ENCODE measurements at regions not wholly inside any gene's neighbourhood (a gene's known extent, or its start where the extent isn't known, plus 50 kb on each side); places are given as distances from the start of the nearest gene placed in this dataset.

GRCh38 chr3:194983620-194984019 is 287.3 kb downstream of the XXYLT1 start:
- no peak overlapping the region for H3K27ac ChIP-seq
- no peak for TF ChIP-seq ZFX (IDR thresholded peaks at IDR 0.05)
- TF ChIP-seq, protein P1, sequence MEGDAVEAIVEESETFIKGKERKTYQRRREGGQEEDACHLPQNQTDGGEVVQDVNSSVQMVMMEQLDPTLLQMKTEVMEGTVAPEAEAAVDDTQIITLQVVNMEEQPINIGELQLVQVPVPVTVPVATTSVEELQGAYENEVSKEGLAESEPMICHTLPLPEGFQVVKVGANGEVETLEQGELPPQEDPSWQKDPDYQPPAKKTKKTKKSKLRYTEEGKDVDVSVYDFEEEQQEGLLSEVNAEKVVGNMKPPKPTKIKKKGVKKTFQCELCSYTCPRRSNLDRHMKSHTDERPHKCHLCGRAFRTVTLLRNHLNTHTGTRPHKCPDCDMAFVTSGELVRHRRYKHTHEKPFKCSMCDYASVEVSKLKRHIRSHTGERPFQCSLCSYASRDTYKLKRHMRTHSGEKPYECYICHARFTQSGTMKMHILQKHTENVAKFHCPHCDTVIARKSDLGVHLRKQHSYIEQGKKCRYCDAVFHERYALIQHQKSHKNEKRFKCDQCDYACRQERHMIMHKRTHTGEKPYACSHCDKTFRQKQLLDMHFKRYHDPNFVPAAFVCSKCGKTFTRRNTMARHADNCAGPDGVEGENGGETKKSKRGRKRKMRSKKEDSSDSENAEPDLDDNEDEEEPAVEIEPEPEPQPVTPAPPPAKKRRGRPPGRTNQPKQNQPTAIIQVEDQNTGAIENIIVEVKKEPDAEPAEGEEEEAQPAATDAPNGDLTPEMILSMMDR (conservative IDR thresholded peaks at IDR 0.05): no peak

- TF ChIP-seq ZFX (IDR thresholded peaks at IDR 0.05): no peak
- TF ChIP-seq, protein P1 (conservative IDR thresholded peaks at IDR 0.05): no peak
- H3K27ac ChIP-seq: peak overlapping the region; percentile 71; the same call in 1 of the 2 replicates
Measured at GRCh38 chr3:194984066-194984465, 286.9 kb downstream of the XXYLT1 start.

GRCh38 chr3:194984622-194985021 is 286.3 kb downstream of the XXYLT1 start:
- TF ChIP-seq, protein P1 (conservative IDR thresholded peaks at IDR 0.05): no peak
- TF ChIP-seq ZFX (IDR thresholded peaks at IDR 0.05): no peak
- peak overlapping the region; percentile 71 for H3K27ac ChIP-seq

GRCh38 chr3:194985031-194985578 is 285.9 kb downstream of the XXYLT1 start:
- TF ChIP-seq ZFX (IDR thresholded peaks at IDR 0.05): no peak
- TF ChIP-seq, protein P1 (conservative IDR thresholded peaks at IDR 0.05): peak; percentile 96
- H3K27ac ChIP-seq: peak overlapping the region; percentile 71

DNA sequence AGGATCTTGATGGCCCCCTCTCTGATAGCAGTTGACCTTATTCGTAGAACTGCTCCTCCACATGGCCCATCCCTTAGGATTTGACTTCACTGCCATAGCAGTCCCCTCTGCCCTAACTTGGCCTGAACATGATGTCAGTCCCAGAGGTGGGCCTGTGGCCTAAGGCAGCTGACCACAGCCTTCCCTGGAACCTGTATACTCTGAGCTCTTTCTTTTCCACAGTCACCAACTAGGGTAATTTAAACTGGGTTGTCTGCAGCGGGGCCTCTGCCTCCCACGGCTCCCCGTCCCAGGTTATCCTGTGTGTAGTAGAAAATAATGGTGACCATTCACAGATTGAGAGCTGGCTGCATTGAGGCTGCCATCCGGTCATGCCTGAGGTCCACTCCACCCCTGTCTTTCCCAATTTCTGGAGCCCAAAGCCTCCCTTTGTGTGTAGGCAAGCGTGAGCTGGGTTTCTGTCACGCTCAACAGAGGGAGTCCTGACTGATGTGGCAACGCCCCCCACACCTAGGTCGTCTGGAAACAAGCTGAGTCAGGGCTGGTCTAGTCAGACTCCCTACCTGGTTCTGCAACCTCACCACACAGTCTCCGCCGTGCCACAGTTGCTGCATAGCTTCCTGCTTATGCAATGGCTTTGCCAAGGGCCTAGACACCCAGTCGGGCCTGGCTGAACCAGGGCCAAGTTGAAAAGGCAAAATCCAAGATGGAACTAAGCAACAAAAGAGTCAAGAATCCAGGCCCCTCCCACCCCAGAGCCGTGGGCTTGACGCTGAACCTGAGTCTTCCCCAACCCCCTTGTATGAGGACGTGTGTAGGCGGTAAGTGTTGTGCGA is 284.5 kb downstream of the XXYLT1 start:
- peak overlapping the region; percentile 71 for H3K27ac ChIP-seq

DNA sequence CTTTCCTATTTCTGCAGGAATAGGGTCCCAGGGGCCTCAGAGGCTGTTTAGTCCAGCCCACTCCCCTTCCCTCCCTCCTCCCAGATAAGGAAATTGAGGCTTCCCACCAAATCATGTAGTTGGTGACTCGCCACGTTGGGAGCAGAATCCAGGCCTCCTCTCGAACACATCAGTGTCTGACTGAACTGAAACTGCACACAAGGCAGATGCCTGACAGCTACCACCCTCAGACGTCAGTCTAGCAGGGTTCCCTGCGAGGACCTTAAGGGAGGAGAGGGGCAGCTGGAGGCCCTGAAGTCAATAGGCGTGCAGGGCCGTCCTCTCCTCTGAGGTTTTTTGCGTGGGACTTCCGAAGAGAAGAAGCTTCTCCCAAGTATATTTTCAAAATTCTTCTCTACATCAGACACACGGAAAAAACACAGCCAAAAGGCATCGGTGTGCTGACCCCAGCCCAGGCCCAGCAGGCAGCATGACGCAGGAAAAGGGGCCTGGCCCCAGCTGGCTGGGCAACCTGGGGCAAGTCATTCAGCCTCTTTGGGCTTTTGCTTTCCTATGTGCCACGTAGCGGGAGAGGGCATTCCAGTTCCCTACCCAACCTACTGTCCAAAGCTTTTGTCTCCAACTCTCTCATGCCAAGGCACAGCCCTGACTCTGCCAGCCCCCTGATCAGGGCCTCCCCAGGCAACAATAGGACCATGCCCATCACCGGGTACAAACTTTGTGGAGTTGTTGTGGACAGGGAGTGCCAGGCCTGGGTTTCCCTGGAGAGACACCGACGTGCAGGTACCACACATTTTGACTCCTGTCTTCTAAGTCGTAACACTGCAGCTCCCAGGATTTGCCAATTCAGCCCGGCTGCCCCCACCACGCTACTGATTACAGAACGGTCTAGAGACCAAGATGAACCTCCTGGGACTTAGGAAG is 283.1 kb downstream of the XXYLT1 start:
- TF ChIP-seq ZFX (IDR thresholded peaks at IDR 0.05): no peak
- TF ChIP-seq, protein P1 (conservative IDR thresholded peaks at IDR 0.05): no peak
- H3K27ac ChIP-seq: no peak overlapping the region

More for the DNA sequence above, 284.5 kb downstream of the XXYLT1 start:
- no peak for TF ChIP-seq ZFX (IDR thresholded peaks at IDR 0.05)
- TF ChIP-seq, protein P1 (conservative IDR thresholded peaks at IDR 0.05): no peak

Measured in C4-2B (cell line).